ENCODE measurements at regions not wholly inside any gene's neighbourhood (a gene's known extent, or its start where the extent isn't known, plus 50 kb on each side); places are given as distances from the start of the nearest gene placed in this dataset.
"Not testable (repeated sequence)": the region's sequence is repeated elsewhere in the genome, so short reads cannot be mapped to it uniquely, and the experiment has no call there.

- Histone ChIP-seq H3K9me3 (ENCODE audit: control insufficient read depth, insufficient read depth, low read length) (no peaks in the 10 kb centered on the region), H3K4me1 (ENCODE audit: control insufficient read depth, insufficient read depth, low read length) (no peaks in the 10 kb centered on the region), H3K27me3 (ENCODE audit: control insufficient read depth, insufficient read depth, low read length) (no peaks in the 10 kb centered on the region), H3K9ac (ENCODE audit: low read depth, low read length) (no peak overlapping the region), H3K4me3 (ENCODE audit: low read depth, low read length) (no peak overlapping the region), H3K36me3 (ENCODE audit: control insufficient read depth, insufficient read depth, low read length) (no peaks in the 10 kb centered on the region), H3K27ac (ENCODE audit: low read depth, low read length) (no peak overlapping the region)
Observed at GRCh38 chr16:26500326-26500725, 566.4 kb upstream of the C16orf82 start.

- Histone ChIP-seq H3K9me3 (ENCODE audit: control insufficient read depth, insufficient read depth, low read length) (no peaks in the 10 kb centered on the region), H3K27ac (ENCODE audit: low read depth, low read length) (no peak overlapping the region), H3K4me1 (ENCODE audit: control insufficient read depth, insufficient read depth, low read length) (peaks cover 5% of the 10 kb centered on the region), H3K36me3 (ENCODE audit: control insufficient read depth, insufficient read depth, low read length) (no peaks in the 10 kb centered on the region), H3K9ac (ENCODE audit: low read depth, low read length) (no peak overlapping the region), H3K27me3 (ENCODE audit: control insufficient read depth, insufficient read depth, low read length) (no peaks in the 10 kb centered on the region), H3K4me3 (ENCODE audit: low read depth, low read length) (no peak overlapping the region)
Observed at GRCh38 chr16:26505496-26505895, 561.2 kb upstream of the C16orf82 start.

GRCh38 chr16:26508946-26509345 is 557.8 kb upstream of the C16orf82 start:
- not testable (repeated sequence) for H3K27ac ChIP-seq (ENCODE audit: low read depth, low read length); H3K27me3 ChIP-seq (ENCODE audit: control insufficient read depth, insufficient read depth, low read length); H3K9me3 ChIP-seq (ENCODE audit: control insufficient read depth, insufficient read depth, low read length); H3K9ac ChIP-seq (ENCODE audit: low read depth, low read length); H3K4me3 ChIP-seq (ENCODE audit: low read depth, low read length); H3K4me1 ChIP-seq (ENCODE audit: control insufficient read depth, insufficient read depth, low read length); H3K36me3 ChIP-seq (ENCODE audit: control insufficient read depth, insufficient read depth, low read length)

- H3K36me3 ChIP-seq (ENCODE audit: control insufficient read depth, insufficient read depth, low read length) = no peaks in the 10 kb centered on the region
- H3K27me3 ChIP-seq (ENCODE audit: control insufficient read depth, insufficient read depth, low read length) = no peaks in the 10 kb centered on the region
- H3K9me3 ChIP-seq (ENCODE audit: control insufficient read depth, insufficient read depth, low read length) = no peaks in the 10 kb centered on the region
- no peak overlapping the region for H3K9ac ChIP-seq (ENCODE audit: low read depth, low read length)
- H3K27ac ChIP-seq (ENCODE audit: low read depth, low read length) = no peak overlapping the region
- no peak overlapping the region for H3K4me3 ChIP-seq (ENCODE audit: low read depth, low read length)
- H3K4me1 ChIP-seq (ENCODE audit: control insufficient read depth, insufficient read depth, low read length) = peaks cover under 1% of the 10 kb centered on the region; the same call in 1 of the 2 replicates
Observed at GRCh38 chr16:26510924-26511323, 555.8 kb upstream of the C16orf82 start.

- Histone ChIP-seq H3K9ac (ENCODE audit: low read depth, low read length) (no peak overlapping the region), H3K27me3 (ENCODE audit: control insufficient read depth, insufficient read depth, low read length) (no peaks in the 10 kb centered on the region), H3K27ac (ENCODE audit: low read depth, low read length) (no peak overlapping the region), H3K36me3 (ENCODE audit: control insufficient read depth, insufficient read depth, low read length) (no peaks in the 10 kb centered on the region), H3K4me3 (ENCODE audit: low read depth, low read length) (no peak overlapping the region), H3K4me1 (ENCODE audit: control insufficient read depth, insufficient read depth, low read length) (no peaks in the 10 kb centered on the region), H3K9me3 (ENCODE audit: control insufficient read depth, insufficient read depth, low read length) (no peaks in the 10 kb centered on the region)
Observed at GRCh38 chr16:26511463-26511862, 555.3 kb upstream of the C16orf82 start.

GRCh38 chr16:26521626-26522025 is 545.1 kb upstream of the C16orf82 start:
- no peaks in the 10 kb centered on the region for H3K4me1 ChIP-seq (ENCODE audit: control insufficient read depth, insufficient read depth, low read length)
- no peaks in the 10 kb centered on the region for H3K27me3 ChIP-seq (ENCODE audit: control insufficient read depth, insufficient read depth, low read length)

GRCh38 chr16:26524281-26524680 is 542.4 kb upstream of the C16orf82 start:
- Histone ChIP-seq H3K4me3 (ENCODE audit: low read depth, low read length) (no peak overlapping the region), H3K36me3 (ENCODE audit: control insufficient read depth, insufficient read depth, low read length) (no peaks in the 10 kb centered on the region), H3K27ac (ENCODE audit: low read depth, low read length) (no peak overlapping the region), H3K27me3 (ENCODE audit: control insufficient read depth, insufficient read depth, low read length) (no peaks in the 10 kb centered on the region), H3K9me3 (ENCODE audit: control insufficient read depth, insufficient read depth, low read length) (no peaks in the 10 kb centered on the region), H3K9ac (ENCODE audit: low read depth, low read length) (no peak overlapping the region), H3K4me1 (ENCODE audit: control insufficient read depth, insufficient read depth, low read length) (no peaks in the 10 kb centered on the region)

More at GRCh38 chr16:26521626-26522025, 545.1 kb upstream of the C16orf82 start:
- Histone ChIP-seq H3K27ac (ENCODE audit: low read depth, low read length) (no peak overlapping the region), H3K9ac (ENCODE audit: low read depth, low read length) (no peak overlapping the region), H3K36me3 (ENCODE audit: control insufficient read depth, insufficient read depth, low read length) (no peaks in the 10 kb centered on the region), H3K4me3 (ENCODE audit: low read depth, low read length) (no peak overlapping the region), H3K9me3 (ENCODE audit: control insufficient read depth, insufficient read depth, low read length) (no peaks in the 10 kb centered on the region)

- H3K9me3 ChIP-seq (ENCODE audit: control insufficient read depth, insufficient read depth, low read length) = no peaks in the 10 kb centered on the region
- no peak overlapping the region for H3K27ac ChIP-seq (ENCODE audit: low read depth, low read length)
- H3K27me3 ChIP-seq (ENCODE audit: control insufficient read depth, insufficient read depth, low read length) = no peaks in the 10 kb centered on the region
Observed at GRCh38 chr16:26524846-26525245, 541.9 kb upstream of the C16orf82 start.

GRCh38 chr16:26525856-26526255 is 540.9 kb upstream of the C16orf82 start:
- Histone ChIP-seq H3K4me3 (ENCODE audit: low read depth, low read length) (no peak overlapping the region), H3K27me3 (ENCODE audit: control insufficient read depth, insufficient read depth, low read length) (no peaks in the 10 kb centered on the region), H3K27ac (ENCODE audit: low read depth, low read length) (no peak overlapping the region), H3K9me3 (ENCODE audit: control insufficient read depth, insufficient read depth, low read length) (no peaks in the 10 kb centered on the region), H3K4me1 (ENCODE audit: control insufficient read depth, insufficient read depth, low read length) (no peaks in the 10 kb centered on the region), H3K36me3 (ENCODE audit: control insufficient read depth, insufficient read depth, low read length) (no peaks in the 10 kb centered on the region), H3K9ac (ENCODE audit: low read depth, low read length) (no peak overlapping the region)

More at GRCh38 chr16:26524846-26525245, 541.9 kb upstream of the C16orf82 start:
- Histone ChIP-seq H3K4me3 (ENCODE audit: low read depth, low read length) (no peak overlapping the region), H3K36me3 (ENCODE audit: control insufficient read depth, insufficient read depth, low read length) (no peaks in the 10 kb centered on the region), H3K9ac (ENCODE audit: low read depth, low read length) (no peak overlapping the region), H3K4me1 (ENCODE audit: control insufficient read depth, insufficient read depth, low read length) (no peaks in the 10 kb centered on the region)

GRCh38 chr16:26526633-26527032 is 540.1 kb upstream of the C16orf82 start:
- no peaks in the 10 kb centered on the region for H3K36me3 ChIP-seq (ENCODE audit: control insufficient read depth, insufficient read depth, low read length)
- no peak overlapping the region for H3K9ac ChIP-seq (ENCODE audit: low read depth, low read length)
- H3K27me3 ChIP-seq (ENCODE audit: control insufficient read depth, insufficient read depth, low read length) = no peaks in the 10 kb centered on the region
- no peaks in the 10 kb centered on the region for H3K9me3 ChIP-seq (ENCODE audit: control insufficient read depth, insufficient read depth, low read length)
- H3K4me3 ChIP-seq (ENCODE audit: low read depth, low read length) = no peak overlapping the region
- no peaks in the 10 kb centered on the region for H3K4me1 ChIP-seq (ENCODE audit: control insufficient read depth, insufficient read depth, low read length)
- no peak overlapping the region for H3K27ac ChIP-seq (ENCODE audit: low read depth, low read length)

- Histone ChIP-seq H3K9me3 (ENCODE audit: control insufficient read depth, insufficient read depth, low read length) (no peaks in the 10 kb centered on the region), H3K27ac (ENCODE audit: low read depth, low read length) (no peak overlapping the region), H3K27me3 (ENCODE audit: control insufficient read depth, insufficient read depth, low read length) (no peaks in the 10 kb centered on the region), H3K36me3 (ENCODE audit: control insufficient read depth, insufficient read depth, low read length) (no peaks in the 10 kb centered on the region), H3K4me1 (ENCODE audit: control insufficient read depth, insufficient read depth, low read length) (no peaks in the 10 kb centered on the region), H3K9ac (ENCODE audit: low read depth, low read length) (no peak overlapping the region), H3K4me3 (ENCODE audit: low read depth, low read length) (no peak overlapping the region)
Observed at GRCh38 chr16:26530584-26531289, 536.0 kb upstream of the C16orf82 start.

All from HUES48 (cell line).